ENCODE measurements at regions not wholly inside any gene's neighbourhood (a gene's known extent, or its start where the extent isn't known, plus 50 kb on each side); places are given as distances from the start of the nearest gene placed in this dataset.

DNA sequence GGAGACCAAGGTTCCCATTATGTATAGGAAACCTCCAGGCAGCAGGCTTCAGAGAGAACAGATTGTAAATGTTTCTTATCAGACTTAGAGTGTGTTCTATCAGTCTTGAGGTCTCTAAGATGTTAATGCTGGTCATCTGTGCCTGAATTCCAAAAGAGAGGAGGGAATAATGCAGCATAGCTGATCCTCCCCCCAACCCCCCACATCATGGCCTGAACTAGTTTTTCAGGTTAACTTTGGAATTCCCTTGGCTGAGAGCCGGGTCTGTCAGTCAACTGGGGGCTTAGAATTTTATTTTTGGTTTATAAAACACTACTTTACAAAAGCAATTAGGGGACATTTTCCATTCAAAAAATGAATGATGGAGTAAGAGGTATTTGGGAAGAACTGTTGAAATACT, 184.3 kb downstream of the NEBL start:
- TF ChIP-seq POLR2A (IDR thresholded peaks at IDR 0.05; ENCODE audit: low read length) (no peak), GATA1 (IDR thresholded peaks at IDR 0.05; ENCODE audit: low read depth, low read length) (no peak)
